ENCODE measurements at regions not wholly inside any gene's neighbourhood (a gene's known extent, or its start where the extent isn't known, plus 50 kb on each side); places are given as distances from the start of the nearest gene placed in this dataset.
A peak's percentile ranks its signal among the peaks of the same experiment; 100 is the strongest.

- Histone ChIP-seq H4K20me1 (ENCODE audit: control insufficient read depth, extremely low read depth, insufficient read depth, low read length) (no peaks in the 10 kb centered on the region), H3K4me3 (replicated peaks in 1 of 4; ENCODE audit: control extremely low read depth in 1 of 4, insufficient read depth in 1 of 4, low read depth in 3 of 4, low read length in 4 of 4) (no peak overlapping the region), H3K36me3 (ENCODE audit: control insufficient read depth, insufficient read depth, low read length) (no peaks in the 10 kb centered on the region), H3K4me2 (ENCODE audit: extremely low read depth, insufficient read depth, low read length) (peak overlapping the region; percentile 63), H3K9ac (ENCODE audit: insufficient read depth, low read length) (no peak overlapping the region), H3K79me2 (ENCODE audit: control insufficient read depth, insufficient read depth, low read length) (no peaks in the 10 kb centered on the region), H3K27me3 (ENCODE audit: control insufficient read depth, insufficient read depth, low read length) (no peaks in the 10 kb centered on the region), H3K9me3 (ENCODE audit: control insufficient read depth, insufficient read depth, low read depth, low read length) (no peaks in the 10 kb centered on the region), H3K27ac (ENCODE audit: insufficient read depth, low read length) (peak overlapping the region; percentile 26), H2AFZ (ENCODE audit: low read length) (no peak overlapping the region), H3K4me1 (ENCODE audit: control insufficient read depth, extremely low read depth, insufficient read depth, low read length) (no peaks in the 10 kb centered on the region)
- DNase-seq (ENCODE audit: low read depth in 2 of 2): peak in 1 of 2 donors; percentile 22
- TF ChIP-seq, protein P1, sequence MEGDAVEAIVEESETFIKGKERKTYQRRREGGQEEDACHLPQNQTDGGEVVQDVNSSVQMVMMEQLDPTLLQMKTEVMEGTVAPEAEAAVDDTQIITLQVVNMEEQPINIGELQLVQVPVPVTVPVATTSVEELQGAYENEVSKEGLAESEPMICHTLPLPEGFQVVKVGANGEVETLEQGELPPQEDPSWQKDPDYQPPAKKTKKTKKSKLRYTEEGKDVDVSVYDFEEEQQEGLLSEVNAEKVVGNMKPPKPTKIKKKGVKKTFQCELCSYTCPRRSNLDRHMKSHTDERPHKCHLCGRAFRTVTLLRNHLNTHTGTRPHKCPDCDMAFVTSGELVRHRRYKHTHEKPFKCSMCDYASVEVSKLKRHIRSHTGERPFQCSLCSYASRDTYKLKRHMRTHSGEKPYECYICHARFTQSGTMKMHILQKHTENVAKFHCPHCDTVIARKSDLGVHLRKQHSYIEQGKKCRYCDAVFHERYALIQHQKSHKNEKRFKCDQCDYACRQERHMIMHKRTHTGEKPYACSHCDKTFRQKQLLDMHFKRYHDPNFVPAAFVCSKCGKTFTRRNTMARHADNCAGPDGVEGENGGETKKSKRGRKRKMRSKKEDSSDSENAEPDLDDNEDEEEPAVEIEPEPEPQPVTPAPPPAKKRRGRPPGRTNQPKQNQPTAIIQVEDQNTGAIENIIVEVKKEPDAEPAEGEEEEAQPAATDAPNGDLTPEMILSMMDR (conservative IDR thresholded peaks at IDR 0.05 in 1 of 2, IDR thresholded peaks at IDR 0.05 in 1 of 2; ENCODE audit: low read depth in 1 of 2, low read length in 2 of 2): no peak
- no peak for TF ChIP-seq EZH2 (IDR thresholded peaks at IDR 0.05; ENCODE audit: low read length, missing control alignments)
Measured at GRCh38 chr2:23042216-23042906, 342.6 kb upstream of the KLHL29 start.

- Histone ChIP-seq H3K27ac (ENCODE audit: insufficient read depth, low read length) (no peak overlapping the region), H3K27me3 (ENCODE audit: control insufficient read depth, insufficient read depth, low read length) (no peaks in the 10 kb centered on the region), H3K9ac (ENCODE audit: insufficient read depth, low read length) (no peak overlapping the region), H3K4me2 (ENCODE audit: extremely low read depth, insufficient read depth, low read length) (no peak overlapping the region), H3K4me3 (replicated peaks in 1 of 4; ENCODE audit: control extremely low read depth in 1 of 4, insufficient read depth in 1 of 4, low read depth in 3 of 4, low read length in 4 of 4) (no peak overlapping the region), H4K20me1 (ENCODE audit: control insufficient read depth, extremely low read depth, insufficient read depth, low read length) (no peaks in the 10 kb centered on the region), H3K9me3 (ENCODE audit: control insufficient read depth, insufficient read depth, low read depth, low read length) (no peaks in the 10 kb centered on the region), H3K36me3 (ENCODE audit: control insufficient read depth, insufficient read depth, low read length) (no peaks in the 10 kb centered on the region), H3K4me1 (ENCODE audit: control insufficient read depth, extremely low read depth, insufficient read depth, low read length) (no peaks in the 10 kb centered on the region), H3K79me2 (ENCODE audit: control insufficient read depth, insufficient read depth, low read length) (no peaks in the 10 kb centered on the region), H2AFZ (ENCODE audit: low read length) (no peak overlapping the region)
- TF ChIP-seq, protein P1 (conservative IDR thresholded peaks at IDR 0.05 in 1 of 2, IDR thresholded peaks at IDR 0.05 in 1 of 2; ENCODE audit: low read depth in 1 of 2, low read length in 2 of 2): no peak
- no peak for TF ChIP-seq EZH2 (IDR thresholded peaks at IDR 0.05; ENCODE audit: low read length, missing control alignments)
- DNase-seq (ENCODE audit: low read depth in 2 of 2): no peak
Measured at GRCh38 chr2:23050388-23050787, 334.6 kb upstream of the KLHL29 start.

- H4K20me1 ChIP-seq (ENCODE audit: control insufficient read depth, extremely low read depth, insufficient read depth, low read length): no peaks in the 10 kb centered on the region
- H3K79me2 ChIP-seq (ENCODE audit: control insufficient read depth, insufficient read depth, low read length): no peaks in the 10 kb centered on the region
Measured at GRCh38 chr2:23053601-23054000, 331.4 kb upstream of the KLHL29 start.

More at GRCh38 chr2:23053601-23054000, 331.4 kb upstream of the KLHL29 start:
- H3K27me3 ChIP-seq (ENCODE audit: control insufficient read depth, insufficient read depth, low read length): no peaks in the 10 kb centered on the region
- H3K4me3 ChIP-seq (replicated peaks in 1 of 4; ENCODE audit: control extremely low read depth in 1 of 4, insufficient read depth in 1 of 4, low read depth in 3 of 4, low read length in 4 of 4): no peak overlapping the region
- H3K4me1 ChIP-seq (ENCODE audit: control insufficient read depth, extremely low read depth, insufficient read depth, low read length): no peaks in the 10 kb centered on the region
- H3K36me3 ChIP-seq (ENCODE audit: control insufficient read depth, insufficient read depth, low read length): no peaks in the 10 kb centered on the region
- H2AFZ ChIP-seq (ENCODE audit: low read length): no peak overlapping the region
- TF ChIP-seq, protein P1 (conservative IDR thresholded peaks at IDR 0.05 in 1 of 2, IDR thresholded peaks at IDR 0.05 in 1 of 2; ENCODE audit: low read depth in 1 of 2, low read length in 2 of 2): no peak
- no peak for TF ChIP-seq EZH2 (IDR thresholded peaks at IDR 0.05; ENCODE audit: low read length, missing control alignments)
- no peak overlapping the region for H3K9ac ChIP-seq (ENCODE audit: insufficient read depth, low read length)
- H3K4me2 ChIP-seq (ENCODE audit: extremely low read depth, insufficient read depth, low read length): no peak overlapping the region
- no peaks in the 10 kb centered on the region for H3K9me3 ChIP-seq (ENCODE audit: control insufficient read depth, insufficient read depth, low read depth, low read length)
- DNase-seq (ENCODE audit: low read depth in 2 of 2): no peak
- H3K27ac ChIP-seq (ENCODE audit: insufficient read depth, low read length): no peak overlapping the region
